Naive thymus-derived CD4-positive, alpha-beta T cell (primary cell): ENCODE measurements at regions not wholly inside any gene's neighbourhood (a gene's known extent, or its start where the extent isn't known, plus 50 kb on each side); places are given as distances from the start of the nearest gene placed in this dataset.

Experiments
- ATAC-seq: fragments of 150-1000 bp; cut with Tn5 transposase; 2 replicates; pipeline ENCODE4 v1.10.0; 2021; ENCODE audit warnings: mild to moderate bottlenecking, moderate library complexity
- CTCF ChIA-PET: fragments of 350-600 bp; sonication (Branson Sonifier 250); formaldehyde crosslinking; loops from one replicate; lab custom pipeline; 2021; ENCODE audit warnings: antibody characterized with exemption; lab: Charles Lee
- POLR2A ChIA-PET: fragments of 350-600 bp; sonication (Branson Sonifier 250); formaldehyde crosslinking; loops from one replicate; lab custom pipeline; 2021; ENCODE audit warnings: antibody characterized with exemption, inconsistent platforms; lab: Charles Lee
- DNase-seq, 9 donors: peaks; one replicate each; pipeline versions ENCODE4 v3.0.0 to v3.0.0-alpha.2; 2020 to 2022; ENCODE audit warnings: mixed read lengths in 1 of 9
- H3K27ac ChIP-seq: one replicate; pipeline ENCODE4 v1.7.0; 2013; ENCODE audit warnings: mild to moderate bottlenecking, low read depth, low read length, moderate library complexity
- H3K27me3 ChIP-seq, 2 donors: one replicate each; pipeline ENCODE4 v1.7.0; 2013; ENCODE audit warnings: low read length in 2 of 2, mild to moderate bottlenecking in 2 of 2, moderate library complexity in 2 of 2; ENCODE audit not compliant: control insufficient read depth in 2 of 2, insufficient read depth in 2 of 2
- H3K36me3 ChIP-seq, 3 experiments: 1 replicate in 2 of 3; 2 replicates in 1 of 3; pipeline ENCODE4 v1.7.0; 2013; ENCODE audit warnings: low read length in 3 of 3, mild to moderate bottlenecking in 3 of 3, moderate library complexity in 1 of 3; ENCODE audit not compliant: insufficient read depth in 3 of 3, control insufficient read depth in 2 of 3
- H3K4me1 ChIP-seq, 2 donors: one replicate each; pipeline ENCODE4 v1.7.0; 2013; ENCODE audit warnings: low read length in 2 of 2, mild to moderate bottlenecking in 2 of 2, moderate library complexity in 1 of 2; ENCODE audit not compliant: control insufficient read depth in 2 of 2, insufficient read depth in 2 of 2
- H3K4me3 ChIP-seq: 2 replicates; pipeline ENCODE4 v1.7.0; 2013; ENCODE audit warnings: mild to moderate bottlenecking, low read length
- H3K9me3 ChIP-seq, 3 experiments: 1 replicate in 2 of 3; 2 replicates in 1 of 3; pipeline ENCODE4 v1.7.0; 2013; ENCODE audit warnings: low read length in 3 of 3; ENCODE audit not compliant: control insufficient read depth in 2 of 3
- H3K27ac Mint-ChIP-seq, 9 donors: one replicate each; pipeline ENCODE4 v1.8.0; 2020 to 2022; ENCODE audit warnings: mixed read lengths in 9 of 9, mild to moderate bottlenecking in 8 of 9, moderate library complexity in 5 of 9, inconsistent platforms in 2 of 9
- H3K27me3 Mint-ChIP-seq, 5 donors: one replicate each; pipeline ENCODE4 v1.8.0; 2021 to 2022; ENCODE audit warnings: mixed read lengths in 5 of 5, mild to moderate bottlenecking in 1 of 5
- H3K36me3 Mint-ChIP-seq, 5 donors: one replicate each; pipeline ENCODE4 v1.8.0; 2020 to 2022; ENCODE audit warnings: mixed read lengths in 5 of 5, mild to moderate bottlenecking in 3 of 5, inconsistent platforms in 1 of 5
- H3K4me1 Mint-ChIP-seq, 7 donors: one replicate each; pipeline ENCODE4 v1.8.0; 2020 to 2022; ENCODE audit warnings: mixed read lengths in 7 of 7, mild to moderate bottlenecking in 3 of 7, inconsistent platforms in 1 of 7
- H3K4me3 Mint-ChIP-seq, 10 donors: one replicate each; pipeline ENCODE4 v1.8.0; 2020 to 2022; ENCODE audit warnings: mild to moderate bottlenecking in 10 of 10, mixed read lengths in 10 of 10, moderate library complexity in 6 of 10, inconsistent platforms in 2 of 10
- H3K9me3 Mint-ChIP-seq, 11 donors: one replicate each; pipeline ENCODE4 v1.8.0; 2020 to 2022; ENCODE audit warnings: mixed read lengths in 11 of 11, mild to moderate bottlenecking in 4 of 11, inconsistent platforms in 1 of 11, moderate library complexity in 1 of 11
- intact Hi-C, 2 donors: fragments of 100-400 bp; cut with micrococcal nuclease; formaldehyde crosslinking; loops; one replicate each; pipeline ENCODE4 v1.15.1; 2023

DNA sequence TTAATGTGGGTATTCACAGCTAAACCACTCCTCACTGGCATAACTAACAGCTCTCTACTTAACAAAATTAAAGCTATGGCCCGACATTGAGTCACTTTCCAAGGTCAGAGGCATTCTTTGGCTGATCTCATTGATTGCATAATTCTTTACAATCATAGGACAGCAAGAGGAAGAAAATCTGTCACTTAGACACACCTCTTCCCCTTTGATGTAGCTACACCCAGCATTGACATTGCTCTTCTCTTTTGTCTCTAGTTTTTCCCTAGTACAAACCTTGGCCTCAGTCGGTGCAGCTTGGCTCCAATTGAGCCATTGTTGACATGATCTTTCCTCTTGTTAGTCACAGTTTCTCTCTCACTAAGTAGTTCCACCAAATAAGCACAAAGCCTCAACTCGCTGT is 313.3 kb upstream of the ACTRT1 start:
- Histone ChIP-seq H3K9me3 (no peaks in the 10 kb centered on the region), H3K27ac (no peak overlapping the region), H3K27me3 (no peaks in the 10 kb centered on the region), H3K36me3 (no peaks in the 10 kb centered on the region), H3K4me3 (no peak overlapping the region), H3K4me1 (no peaks in the 10 kb centered on the region)
- Mint-ChIP-seq H3K27ac (no peak overlapping the region), H3K27me3 (peaks cover 0 to 2% (median 0%) of the 10 kb centered on the region in 5 donors), H3K4me3 (no peak overlapping the region), H3K4me1 (no peaks in the 10 kb centered on the region), H3K9me3 (peaks cover 0 to 2% (median 0%) of the 10 kb centered on the region in 11 donors), H3K36me3 (no peaks in the 10 kb centered on the region)
- intact Hi-C loops, result no loop called here
- POLR2A ChIA-PET, result no interaction called here
- ATAC-seq (no peak), DNase-seq (no peak)
- CTCF ChIA-PET, result no interaction called here

GRCh38 chrX:128335671-128336070 is 283.5 kb upstream of the ACTRT1 start:
- H3K27ac ChIP-seq, result no peak overlapping the region
- H3K27me3 Mint-ChIP-seq, result no peaks in the 10 kb centered on the region
- no peaks in the 10 kb centered on the region for H3K27me3 ChIP-seq
- H3K36me3 ChIP-seq, result no peaks in the 10 kb centered on the region
- no peak for DNase-seq
- ChIA-PET CTCF (no interaction called here), POLR2A (no interaction called here)
- H3K4me1 Mint-ChIP-seq, result no peaks in the 10 kb centered on the region
- no peak overlapping the region for H3K4me3 Mint-ChIP-seq
- H3K9me3 Mint-ChIP-seq, result peaks cover 0 to 6% (median 2%) of the 10 kb centered on the region in 11 donors
- no peak overlapping the region for H3K27ac Mint-ChIP-seq
- no peaks in the 10 kb centered on the region for H3K36me3 Mint-ChIP-seq
- no peaks in the 10 kb centered on the region for H3K4me1 ChIP-seq
- no peak for ATAC-seq
- no peak overlapping the region for H3K4me3 ChIP-seq
- intact Hi-C loops, result no loop called here
- H3K9me3 ChIP-seq, result no peaks in the 10 kb centered on the region

DNA sequence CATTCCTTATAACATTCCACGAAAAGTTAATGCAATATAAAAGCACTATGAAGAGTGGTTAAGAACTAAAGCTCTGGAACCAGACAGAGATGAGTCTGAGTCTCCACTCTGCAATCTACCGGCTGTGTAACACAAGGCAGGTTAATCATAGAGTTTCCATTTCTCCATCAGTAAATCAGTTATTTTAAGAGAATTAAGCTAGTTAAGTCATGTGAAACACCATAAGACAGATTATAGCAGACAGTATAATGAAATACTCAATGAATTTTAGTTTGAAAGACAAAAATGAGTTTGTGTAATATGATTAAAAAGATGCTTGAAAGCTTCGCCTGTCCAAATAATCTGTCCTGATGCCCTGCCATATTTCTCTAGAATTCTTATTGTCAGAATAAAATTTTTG is 282.6 kb upstream of the ACTRT1 start:
- intact Hi-C loops, result no loop called here
- H3K4me3 ChIP-seq, result no peak overlapping the region
- H3K27me3 ChIP-seq, result no peaks in the 10 kb centered on the region
- H3K27me3 Mint-ChIP-seq, result no peaks in the 10 kb centered on the region
- H3K9me3 ChIP-seq, result no peaks in the 10 kb centered on the region
- peaks cover 0 to 6% (median 2%) of the 10 kb centered on the region in 11 donors for H3K9me3 Mint-ChIP-seq
- no peak overlapping the region for H3K27ac Mint-ChIP-seq
- ChIA-PET CTCF (no interaction called here), POLR2A (no interaction called here)
- no peaks in the 10 kb centered on the region for H3K4me1 ChIP-seq
- H3K4me3 Mint-ChIP-seq, result no peak overlapping the region
- no peaks in the 10 kb centered on the region for H3K36me3 ChIP-seq
- H3K27ac ChIP-seq, result no peak overlapping the region
- no peaks in the 10 kb centered on the region for H3K36me3 Mint-ChIP-seq
- H3K4me1 Mint-ChIP-seq, result no peaks in the 10 kb centered on the region
- no peak for DNase-seq
- ATAC-seq, result no peak

GRCh38 chrX:128310912-128311311 is 258.7 kb upstream of the ACTRT1 start:
- Mint-ChIP-seq H3K4me1 (no peaks in the 10 kb centered on the region), H3K27ac (no peak overlapping the region), H3K27me3 (no peaks in the 10 kb centered on the region), H3K4me3 (no peak overlapping the region), H3K36me3 (no peaks in the 10 kb centered on the region), H3K9me3 (peaks cover 0 to 7% (median 4%) of the 10 kb centered on the region in 11 donors)
- H3K27ac ChIP-seq, result no peak overlapping the region
- intact Hi-C loops, result no loop called here
- no peak overlapping the region for H3K4me3 ChIP-seq
- H3K27me3 ChIP-seq, result no peaks in the 10 kb centered on the region
- no peak for DNase-seq
- no peaks in the 10 kb centered on the region for H3K4me1 ChIP-seq
- H3K9me3 ChIP-seq, result no peaks in the 10 kb centered on the region
- H3K36me3 ChIP-seq, result no peaks in the 10 kb centered on the region
- CTCF ChIA-PET, result no interaction called here
- POLR2A ChIA-PET, result no interaction called here
- ATAC-seq, result no peak

DNA sequence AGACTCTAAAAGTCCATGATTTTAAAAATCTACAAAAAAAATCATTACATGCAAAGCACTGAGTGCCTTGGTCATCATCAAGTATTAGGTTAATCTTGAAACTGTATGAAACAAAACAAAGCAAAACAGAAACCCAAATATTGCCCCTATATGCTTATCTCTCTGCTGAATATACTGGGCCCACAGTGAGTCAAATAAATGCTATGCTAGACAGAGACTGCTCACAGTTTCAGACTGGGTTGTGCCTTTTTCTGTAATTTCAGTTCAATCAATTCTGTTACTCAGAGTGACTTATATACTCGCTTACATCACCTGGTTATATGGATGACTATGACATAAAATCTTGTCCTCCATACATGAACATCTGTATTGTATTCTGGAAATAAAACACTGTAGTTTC is 257.1 kb upstream of the ACTRT1 start:
- no peak overlapping the region for H3K27ac ChIP-seq
- Mint-ChIP-seq H3K27ac (no peak overlapping the region), H3K36me3 (no peaks in the 10 kb centered on the region), H3K27me3 (no peaks in the 10 kb centered on the region), H3K4me1 (no peaks in the 10 kb centered on the region), H3K4me3 (no peak overlapping the region), H3K9me3 (peaks cover 0 to 7% (median 4%) of the 10 kb centered on the region in 11 donors)
- POLR2A ChIA-PET, result no interaction called here
- ATAC-seq (no peak), DNase-seq (no peak)
- H3K27me3 ChIP-seq, result no peaks in the 10 kb centered on the region
- no peaks in the 10 kb centered on the region for H3K9me3 ChIP-seq
- no peak overlapping the region for H3K4me3 ChIP-seq
- intact Hi-C loops, result no loop called here
- H3K4me1 ChIP-seq, result no peaks in the 10 kb centered on the region
- H3K36me3 ChIP-seq, result no peaks in the 10 kb centered on the region
- CTCF ChIA-PET, result no interaction called here

DNA sequence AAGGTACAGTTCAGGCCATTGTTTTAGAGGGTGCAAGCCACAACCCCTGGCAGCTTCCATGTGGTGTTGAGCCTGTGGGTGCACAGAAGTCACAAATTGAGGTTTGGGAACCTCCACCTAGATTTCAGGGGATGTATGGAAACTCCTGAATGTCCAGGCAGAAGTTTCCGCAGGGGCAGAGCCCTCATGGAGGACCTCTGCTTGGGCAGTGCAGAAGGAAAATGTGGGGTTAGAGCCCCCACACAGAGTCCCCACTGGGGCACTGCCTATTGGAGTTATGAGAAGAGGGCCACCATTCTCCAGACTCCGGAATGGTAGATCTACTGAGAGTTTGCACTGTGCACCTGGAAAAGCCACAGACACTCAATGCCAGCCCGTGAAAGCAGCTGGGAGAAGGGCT is 242.0 kb upstream of the ACTRT1 start:
- CTCF ChIA-PET, result no interaction called here
- Mint-ChIP-seq H3K36me3 (no peaks in the 10 kb centered on the region), H3K27me3 (no peaks in the 10 kb centered on the region), H3K27ac (no peak overlapping the region), H3K4me3 (no peak overlapping the region), H3K9me3 (peaks cover 0 to 5% (median 0%) of the 10 kb centered on the region in 11 donors), H3K4me1 (no peaks in the 10 kb centered on the region)
- DNase-seq (no peak), ATAC-seq (no peak)
- H3K36me3 ChIP-seq, result no peaks in the 10 kb centered on the region
- no peak overlapping the region for H3K4me3 ChIP-seq
- no peaks in the 10 kb centered on the region for H3K4me1 ChIP-seq
- POLR2A ChIA-PET, result no interaction called here
- H3K27ac ChIP-seq, result no peak overlapping the region
- H3K9me3 ChIP-seq, result no peaks in the 10 kb centered on the region
- intact Hi-C loops, result no loop called here
- H3K27me3 ChIP-seq, result no peaks in the 10 kb centered on the region

GRCh38 chrX:128287693-128288092 is 235.5 kb upstream of the ACTRT1 start:
- no peak for ATAC-seq
- H3K36me3 ChIP-seq, result no peaks in the 10 kb centered on the region
- no peak overlapping the region for H3K27ac ChIP-seq
- Mint-ChIP-seq H3K4me1 (no peaks in the 10 kb centered on the region), H3K9me3 (peaks cover 0 to 9% (median 0%) of the 10 kb centered on the region in 11 donors), H3K27ac (no peak overlapping the region), H3K36me3 (no peaks in the 10 kb centered on the region), H3K4me3 (no peak overlapping the region), H3K27me3 (no peaks in the 10 kb centered on the region)
- H3K4me1 ChIP-seq, result no peaks in the 10 kb centered on the region
- H3K9me3 ChIP-seq, result no peaks in the 10 kb centered on the region
- CTCF ChIA-PET, result no interaction called here
- no peak overlapping the region for H3K4me3 ChIP-seq
- no peaks in the 10 kb centered on the region for H3K27me3 ChIP-seq
- POLR2A ChIA-PET, result no interaction called here
- no peak for DNase-seq
- intact Hi-C loops, result no loop called here
